Endothelial cell of umbilical vein (primary cell): ENCODE measurements at regions not wholly inside any gene's neighbourhood (a gene's known extent, or its start where the extent isn't known, plus 50 kb on each side); places are given as distances from the start of the nearest gene placed in this dataset.

Experiments used
- BruUV-seq: library from RNA; stranded (reverse); fragments of 400-500 nt; replicated peaks from 2 replicates; lab custom pipeline; 2021; lab: Mats Ljungman, UMichigan
- CTCF ChIA-PET: fragments of 300-600, 350-600 bp; sonication (Branson Sonifier 250); formaldehyde crosslinking; loops from one replicate; lab custom pipeline; 2021; ENCODE audit warnings: antibody characterized with exemption, inconsistent platforms; lab: Charles Lee
- POLR2A ChIA-PET: fragments of 300-600, 350-600 bp; sonication (Branson Sonifier 250); formaldehyde crosslinking; loops from one replicate; lab custom pipeline; 2021; ENCODE audit warnings: antibody characterized with exemption, inconsistent platforms; lab: Charles Lee
- DNase-seq: peaks from one replicate; pipeline ENCODE4 v3.0.0-alpha.2; 2011; ENCODE audit warnings: low read depth, low spot score
- FAIRE-seq: peaks from 2 replicates; lab custom pipeline; 2011; peaks lifted over from hg19 to GRCh38; lab: Jason Lieb, UNC
- H2AFZ ChIP-seq: 2 replicates; pipeline ENCODE4 v1.6.0; 2012; ENCODE audit warnings: low read depth, low read length, control low read depth, inconsistent platforms
- H3K27ac ChIP-seq: 2 replicates; pipeline ENCODE4 v1.5.1; 2011; ENCODE audit warnings: low read depth, mild to moderate bottlenecking, control low read depth, low read length, moderate library complexity; ENCODE audit not compliant: insufficient read depth
- H3K27me3 ChIP-seq, 2 experiments: 2 replicates each; pipeline versions ENCODE4 v1.6.0 to v1.6.1; 2011; ENCODE audit warnings: low read length in 2 of 2, mixed read lengths in 1 of 2; ENCODE audit not compliant: control insufficient read depth in 2 of 2, insufficient read depth in 2 of 2
- H3K36me3 ChIP-seq, 2 experiments: 2 replicates in 1 of 2; 3 replicates in 1 of 2; pipeline ENCODE4 v1.5.1; 2011; ENCODE audit warnings: low read length in 2 of 2, mild to moderate bottlenecking in 1 of 2, moderate library complexity in 1 of 2; ENCODE audit not compliant: control insufficient read depth in 2 of 2, insufficient read depth in 2 of 2; ENCODE audit errors: extremely low read depth in 1 of 2
- H3K4me1 ChIP-seq: 3 replicates; pipeline ENCODE4 v1.5.1; 2011; ENCODE audit warnings: mild to moderate bottlenecking, low read length; ENCODE audit not compliant: control insufficient read depth, insufficient read depth; ENCODE audit errors: extremely low read depth
- H3K4me2 ChIP-seq: 2 replicates; pipeline ENCODE4 v1.6.1; 2011; ENCODE audit warnings: low read length, control low read depth, mixed read lengths; ENCODE audit not compliant: insufficient read depth
- H3K4me3 ChIP-seq, 3 experiments: fragments of 200-600 bp in 1 of 3; sonication (generic), shearing (Covaris generic) in 1 of 3; replicated peaks in 1 of 3; 2 replicates each; pipeline ENCODE4 v1.5.1; 2011 to 2016; ENCODE audit warnings: control low read depth in 3 of 3, low read length in 3 of 3, mild to moderate bottlenecking in 2 of 3, inconsistent platforms in 1 of 3, low read depth in 1 of 3, moderate library complexity in 1 of 3; ENCODE audit not compliant: insufficient read depth in 1 of 3
- H3K79me2 ChIP-seq: 2 replicates; pipeline ENCODE4 v1.6.0; 2012; ENCODE audit warnings: low read length, inconsistent platforms; ENCODE audit not compliant: control insufficient read depth, insufficient read depth
- H3K9ac ChIP-seq: replicated peaks from 2 replicates; pipeline ENCODE3; 2011; ENCODE audit warnings: low read length, control low read depth; ENCODE audit not compliant: insufficient read depth; ENCODE audit errors: extremely low read depth
- H3K9me1 ChIP-seq: replicated peaks from 3 replicates; pipeline ENCODE4 v1.6.0; 2011; ENCODE audit warnings: mild to moderate bottlenecking, low read length; ENCODE audit not compliant: control insufficient read depth, insufficient read depth; ENCODE audit errors: extremely low read depth
- H3K9me3 ChIP-seq: replicated peaks from 2 replicates; pipeline ENCODE4 v1.5.1; 2012; ENCODE audit warnings: low read length, inconsistent platforms; ENCODE audit not compliant: control insufficient read depth, insufficient read depth
- H4K20me1 ChIP-seq: replicated peaks from 2 replicates; pipeline ENCODE3; 2011; ENCODE audit warnings: mild to moderate bottlenecking, low read length; ENCODE audit not compliant: control insufficient read depth, insufficient read depth; ENCODE audit errors: extremely low read depth
- CTCF ChIP-seq, 2 donors: IDR thresholded peaks; 1 replicate in 1 of 2; 2 replicates in 1 of 2; pipeline ENCODE4 v1.5.1; 2011; ENCODE audit warnings: low read length in 2 of 2, mild to moderate bottlenecking in 2 of 2, moderate library complexity in 2 of 2, control low read depth in 1 of 2, inconsistent platforms in 1 of 2, low read depth in 1 of 2; ENCODE audit not compliant: insufficient read depth in 1 of 2; ENCODE audit errors: extremely low read depth in 1 of 2
- EZH2 ChIP-seq: IDR thresholded peaks from 2 replicates; pipeline ENCODE4 v1.6.1; 2012; ENCODE audit warnings: borderline replicate concordance, low read depth, mild to moderate bottlenecking, moderate library complexity, low read length, inconsistent platforms; ENCODE audit not compliant: severe bottlenecking
- FOS ChIP-seq: IDR thresholded peaks from 2 replicates; pipeline ENCODE4 v1.6.1; 2011; ENCODE audit warnings: mild to moderate bottlenecking, low read length, moderate library complexity, borderline replicate concordance; ENCODE audit not compliant: insufficient read depth
- GATA2 ChIP-seq: IDR thresholded peaks from 2 replicates; pipeline ENCODE4 v1.7.0; 2011; ENCODE audit warnings: low read depth, mild to moderate bottlenecking, moderate library complexity, mixed read lengths, low read length; ENCODE audit not compliant: insufficient read length, insufficient read depth
- JUN ChIP-seq: IDR thresholded peaks from 2 replicates; pipeline ENCODE4 v1.6.1; 2011; ENCODE audit warnings: borderline replicate concordance, low read depth; ENCODE audit not compliant: insufficient read length, insufficient read depth
- MAX ChIP-seq: IDR thresholded peaks from 2 replicates; pipeline ENCODE4 v1.6.1; 2011; ENCODE audit not compliant: insufficient read depth, insufficient read length
- MYC ChIP-seq: IDR thresholded peaks from one replicate; pipeline ENCODE4 v1.6.1; 2011; ENCODE audit warnings: mild to moderate bottlenecking, low read depth, low read length
- POLR2A ChIP-seq: IDR thresholded peaks from 2 replicates; pipeline ENCODE4 v1.6.1; 2012; ENCODE audit warnings: low read depth, mild to moderate bottlenecking, control low read depth, low read length
- POLR2AphosphoS5 ChIP-seq: IDR thresholded peaks from 2 replicates; pipeline ENCODE4 v1.6.1; 2012; ENCODE audit warnings: low read depth, mild to moderate bottlenecking, control low read depth, low read length, moderate library complexity; ENCODE audit not compliant: insufficient read depth
- dilution Hi-C: fragments of 300-500 bp; cut with MboI; formaldehyde crosslinking; loops from one replicate; pipeline ENCODE4 v1.15.0; 2019; ENCODE audit warnings: low sequenced_read_pairs; ENCODE audit not compliant: extremely low pct_ligation_motif_present
- intact Hi-C: fragments of 100-400 bp; cut with micrococcal nuclease; formaldehyde crosslinking; loops from one replicate; pipeline ENCODE4 v1.10.0; 2022

GRCh38 chr2:41878716-41879234 is 169.0 kb upstream of the PKDCC start:
- Histone ChIP-seq H3K9ac (no peak overlapping the region), H3K4me2 (no peak overlapping the region), H3K27me3 (peaks cover 0 to 1% of the 10 kb centered on the region in 2 experiments), H3K36me3 (no peaks in the 10 kb centered on the region), H4K20me1 (no peaks in the 10 kb centered on the region), H3K9me1 (no peaks in the 10 kb centered on the region), H3K4me1 (no peaks in the 10 kb centered on the region), H3K27ac (no peak overlapping the region), H3K79me2 (no peaks in the 10 kb centered on the region), H3K4me3 (no peak overlapping the region), H3K9me3 (no peaks in the 10 kb centered on the region), H2AFZ (no peak overlapping the region)
- TF ChIP-seq POLR2A: no peak
- TF ChIP-seq POLR2AphosphoS5: no peak
- no peak for TF ChIP-seq JUN
- TF ChIP-seq CTCF (IDR thresholded peaks at IDR 0.05; ENCODE audit: extremely low read depth in 1 of 2, insufficient read depth in 1 of 2, low read depth in 1 of 2, low read length in 2 of 2): no peak
- TF ChIP-seq MYC: no peak
- TF ChIP-seq MAX: no peak
- no peak for TF ChIP-seq EZH2
- no peak for TF ChIP-seq GATA2
- no peak for TF ChIP-seq FOS
- DNase-seq (no peak), FAIRE-seq (no peak)
- BruUV-seq: no TSS peak
- dilution Hi-C loops (no loop called here), intact Hi-C loops (no loop called here)
- CTCF ChIA-PET: interaction anchor here (0.9 to 3.8 kb wide), 6 partner anchors 9 to 211 kb away, joined by 3 to 21 read pairs (median 8); no protein-coding TSS in a partner anchor
- POLR2A ChIA-PET: no interaction called here
